GM21423 (cell line): ENCODE measurements at regions not wholly inside any gene's neighbourhood (a gene's known extent, or its start where the extent isn't known, plus 50 kb on each side); places are given as distances from the start of the nearest gene placed in this dataset.
A peak's percentile ranks its signal among the peaks of the same experiment; 100 is the strongest.
"Not testable (repeated sequence)": the region's sequence is repeated elsewhere in the genome, so short reads cannot be mapped to it uniquely, and the experiment has no call there.

Source experiments
- ATAC-seq: cut with Tn5 transposase; IDR thresholded peaks from one replicate; pipeline ENCODE4 v1.9.1; 2021; ENCODE audit warnings: mild to moderate bottlenecking, moderate library complexity; ENCODE audit not compliant: unreplicated experiment

GRCh38 chr14:89743828-89744227, 210.7 kb downstream of the EFCAB11 start:
- no peak for ATAC-seq

GRCh38 chr14:89740241-89740640, 214.3 kb downstream of the EFCAB11 start:
- ATAC-seq, result no peak

GRCh38 chr14:89736881-89737280, 217.6 kb downstream of the EFCAB11 start:
- ATAC-seq, result no peak

- no peak for ATAC-seq
These were observed 223.1 kb downstream of the EFCAB11 start for GRCh38 chr14:89731396-89731933.

- ATAC-seq, result no peak
These were observed 223.8 kb downstream of the EFCAB11 start for GRCh38 chr14:89730687-89731086.

GRCh38 chr14:89728964-89729363, 225.6 kb downstream of the EFCAB11 start:
- ATAC-seq, result no peak

GRCh38 chr14:89726226-89726625, 228.3 kb downstream of the EFCAB11 start:
- ATAC-seq, result not testable (repeated sequence)

GRCh38 chr14:89724628-89724960, 229.9 kb downstream of the EFCAB11 start:
- no peak for ATAC-seq

GRCh38 chr14:89723930-89724627, 230.5 kb downstream of the EFCAB11 start:
- ATAC-seq, result no peak

- no peak for ATAC-seq
These were observed 232.6 kb downstream of the EFCAB11 start for GRCh38 chr14:89721956-89722355.

- ATAC-seq, result peak; percentile 76
These were observed 233.5 kb downstream of the EFCAB11 start for GRCh38 chr14:89720741-89721729.

- no peak for ATAC-seq
These were observed 234.3 kb downstream of the EFCAB11 start for GRCh38 chr14:89720076-89720687.

GRCh38 chr14:89719366-89720075, 235.0 kb downstream of the EFCAB11 start:
- peak; percentile 42 for ATAC-seq

GRCh38 chr14:89708982-89709625, 245.4 kb downstream of the EFCAB11 start:
- no peak for ATAC-seq

- ATAC-seq, result no peak
These were observed 247.4 kb downstream of the EFCAB11 start for GRCh38 chr14:89707086-89707485.

GRCh38 chr14:89702876-89703200, 251.7 kb downstream of the EFCAB11 start:
- no peak for ATAC-seq

GRCh38 chr14:89702073-89702875, 252.3 kb downstream of the EFCAB11 start:
- no peak for ATAC-seq

GRCh38 chr14:89701211-89702043, 253.1 kb downstream of the EFCAB11 start:
- ATAC-seq, result peak; percentile 89

GRCh38 chr14:89700801-89701200, 253.7 kb downstream of the EFCAB11 start:
- no peak for ATAC-seq
